ENCODE measurements at regions not wholly inside any gene's neighbourhood (a gene's known extent, or its start where the extent isn't known, plus 50 kb on each side); places are given as distances from the start of the nearest gene placed in this dataset.

DNA sequence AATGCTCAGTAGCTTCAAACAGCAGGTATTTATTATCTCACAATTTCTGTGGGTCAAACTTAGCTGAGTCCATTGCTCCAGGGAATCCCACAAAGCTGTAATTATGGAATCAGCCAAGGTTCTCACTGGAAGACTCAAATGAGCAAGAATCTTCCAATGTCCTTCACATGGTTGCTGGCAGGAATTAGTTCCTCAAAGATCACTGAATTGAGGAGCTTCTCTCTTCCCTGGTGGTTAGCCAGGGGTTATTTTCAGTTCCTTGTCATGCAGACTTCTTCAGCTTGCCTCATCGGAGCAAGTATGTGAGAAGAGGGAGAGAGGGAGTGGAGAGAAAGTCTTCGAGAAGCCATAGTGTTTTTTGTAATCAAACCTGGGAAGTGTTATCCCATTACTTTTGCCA, 2331.9 kb downstream of the MAT2B start:
- no peak overlapping the region for H2BK120ac ChIP-seq (ENCODE audit: insufficient read depth, low read length, poor library complexity)
- WGBS (ENCODE audit: extremely low coverage, insufficient coverage, insufficient read length), result no CpG with 5 or more reads among the region's 2 CpGs
- no peak overlapping the region for H2AK5ac ChIP-seq (ENCODE audit: low read length)
- no peak overlapping the region for H3K9ac ChIP-seq (ENCODE audit: low read length)
- H3K4me1 ChIP-seq (ENCODE audit: control insufficient read depth in 1 of 2, insufficient read depth in 2 of 2, low read length in 2 of 2), result no peaks in the 10 kb centered on the region
- no peak overlapping the region for H3K27ac ChIP-seq (ENCODE audit: low read depth, low read length)
- H3K23ac ChIP-seq (ENCODE audit: low read length), result no peak overlapping the region
- H4K8ac ChIP-seq (ENCODE audit: low read depth, low read length), result no peak overlapping the region
- no peak overlapping the region for H4K91ac ChIP-seq (ENCODE audit: low read depth, low read length)
- no peak overlapping the region for H2BK5ac ChIP-seq (ENCODE audit: low read depth, low read length, poor library complexity)
- no peak overlapping the region for H3K14ac ChIP-seq (ENCODE audit: low read length)
- no peak overlapping the region for H3K18ac ChIP-seq (ENCODE audit: low read length)
- H3K4me3 ChIP-seq (ENCODE audit: low read depth, low read length), result no peak overlapping the region
- H3K9me3 ChIP-seq (ENCODE audit: insufficient read depth, low read depth, low read length), result no peaks in the 10 kb centered on the region
- no peak overlapping the region for H4K12ac ChIP-seq (ENCODE audit: low read depth, low read length)
- H3K36me3 ChIP-seq (ENCODE audit: control insufficient read depth in 1 of 2, insufficient read depth in 2 of 2, low read length in 2 of 2), result no peaks in the 10 kb centered on the region
- H3K4me2 ChIP-seq (ENCODE audit: low read length), result no peak overlapping the region
- no peaks in the 10 kb centered on the region for H3K79me2 ChIP-seq (ENCODE audit: control insufficient read depth, insufficient read depth, low read length, poor library complexity)
- no peaks in the 10 kb centered on the region for H3K27me3 ChIP-seq (ENCODE audit: insufficient read depth, low read length)
- no peak overlapping the region for H2AFZ ChIP-seq (ENCODE audit: insufficient read depth, low read length, poor library complexity)
- no peak overlapping the region for H3K4ac ChIP-seq (ENCODE audit: low read depth, low read length)
- H2BK12ac ChIP-seq (ENCODE audit: low read length), result no peak overlapping the region
- no peak for DNase-seq
- H3K79me1 ChIP-seq (ENCODE audit: low read length), result no peaks in the 10 kb centered on the region

DNA sequence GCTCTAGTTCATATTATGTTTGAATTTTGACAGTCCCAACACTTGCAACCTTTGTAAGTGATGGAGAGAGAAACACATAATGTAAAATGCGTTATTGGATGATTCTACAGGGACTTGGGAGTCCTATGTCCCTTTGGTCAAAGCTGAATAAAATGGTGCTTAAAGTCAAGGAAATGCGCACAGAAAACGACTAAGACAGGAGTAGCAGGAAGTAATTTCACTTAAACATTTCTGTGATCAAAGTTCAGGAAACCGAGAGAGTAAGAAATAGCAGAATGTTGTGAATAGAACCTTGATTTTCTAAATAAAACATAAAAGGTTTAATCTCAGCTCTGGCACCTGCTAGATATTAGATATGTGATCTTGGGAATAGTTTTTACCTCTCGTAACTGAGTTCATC, 2339.2 kb downstream of the MAT2B start:
- Histone ChIP-seq H2BK12ac (ENCODE audit: low read length) (no peak overlapping the region), H3K36me3 (ENCODE audit: control insufficient read depth in 1 of 2, insufficient read depth in 2 of 2, low read length in 2 of 2) (no peaks in the 10 kb centered on the region), H3K27ac (ENCODE audit: low read depth, low read length) (no peak overlapping the region), H2AFZ (ENCODE audit: insufficient read depth, low read length, poor library complexity) (no peak overlapping the region), H3K4me2 (ENCODE audit: low read length) (no peak overlapping the region), H4K12ac (ENCODE audit: low read depth, low read length) (no peak overlapping the region), H3K79me1 (ENCODE audit: low read length) (no peaks in the 10 kb centered on the region), H3K9ac (ENCODE audit: low read length) (no peak overlapping the region), H3K23ac (ENCODE audit: low read length) (no peak overlapping the region), H2BK120ac (ENCODE audit: insufficient read depth, low read length, poor library complexity) (no peak overlapping the region), H3K79me2 (ENCODE audit: control insufficient read depth, insufficient read depth, low read length, poor library complexity) (no peaks in the 10 kb centered on the region), H3K18ac (ENCODE audit: low read length) (no peak overlapping the region), H3K9me3 (ENCODE audit: insufficient read depth, low read depth, low read length) (no peaks in the 10 kb centered on the region), H3K4ac (ENCODE audit: low read depth, low read length) (no peak overlapping the region), H2AK5ac (ENCODE audit: low read length) (no peak overlapping the region), H3K4me1 (ENCODE audit: control insufficient read depth in 1 of 2, insufficient read depth in 2 of 2, low read length in 2 of 2) (no peaks in the 10 kb centered on the region), H2BK5ac (ENCODE audit: low read depth, low read length, poor library complexity) (no peak overlapping the region), H4K91ac (ENCODE audit: low read depth, low read length) (no peak overlapping the region), H4K8ac (ENCODE audit: low read depth, low read length) (no peak overlapping the region), H3K14ac (ENCODE audit: low read length) (no peak overlapping the region), H3K4me3 (ENCODE audit: low read depth, low read length) (no peak overlapping the region), H3K27me3 (ENCODE audit: insufficient read depth, low read length) (no peaks in the 10 kb centered on the region)
- no CpG with 5 or more reads among the region's 5 CpGs for WGBS (ENCODE audit: extremely low coverage, insufficient coverage, insufficient read length)
- no peak for DNase-seq

DNA sequence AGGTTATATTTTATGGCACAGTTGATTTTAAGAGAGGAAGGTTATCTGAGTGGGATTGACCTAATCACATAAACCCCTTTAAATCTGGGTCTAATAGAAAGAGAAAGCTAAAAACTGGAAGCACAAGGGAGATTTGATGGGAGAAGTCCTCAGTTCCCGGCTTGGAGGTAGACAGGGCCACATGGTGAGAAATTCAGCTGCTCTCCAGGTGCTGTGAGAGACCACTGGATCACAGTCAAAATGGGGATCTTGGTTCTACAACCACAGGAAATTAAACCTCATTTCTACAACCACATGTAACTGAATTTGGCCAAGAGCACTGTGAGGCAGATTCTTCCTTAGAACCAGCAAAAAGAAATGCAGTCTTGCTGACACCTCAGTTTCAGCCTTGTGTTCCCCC, 2352.7 kb downstream of the MAT2B start:
- Histone ChIP-seq H2AFZ (ENCODE audit: insufficient read depth, low read length, poor library complexity) (no peak overlapping the region), H3K9me3 (ENCODE audit: insufficient read depth, low read depth, low read length) (no peaks in the 10 kb centered on the region), H2BK120ac (ENCODE audit: insufficient read depth, low read length, poor library complexity) (no peak overlapping the region), H3K4ac (ENCODE audit: low read depth, low read length) (no peak overlapping the region), H3K23ac (ENCODE audit: low read length) (no peak overlapping the region), H4K91ac (ENCODE audit: low read depth, low read length) (no peak overlapping the region), H3K27ac (ENCODE audit: low read depth, low read length) (no peak overlapping the region), H2BK5ac (ENCODE audit: low read depth, low read length, poor library complexity) (no peak overlapping the region), H3K79me2 (ENCODE audit: control insufficient read depth, insufficient read depth, low read length, poor library complexity) (no peaks in the 10 kb centered on the region), H3K4me2 (ENCODE audit: low read length) (no peak overlapping the region), H3K4me1 (ENCODE audit: control insufficient read depth in 1 of 2, insufficient read depth in 2 of 2, low read length in 2 of 2) (no peaks in the 10 kb centered on the region), H3K18ac (ENCODE audit: low read length) (no peak overlapping the region), H3K27me3 (ENCODE audit: insufficient read depth, low read length) (no peaks in the 10 kb centered on the region), H3K36me3 (ENCODE audit: control insufficient read depth in 1 of 2, insufficient read depth in 2 of 2, low read length in 2 of 2) (no peaks in the 10 kb centered on the region), H3K79me1 (ENCODE audit: low read length) (no peaks in the 10 kb centered on the region), H2AK5ac (ENCODE audit: low read length) (no peak overlapping the region), H4K12ac (ENCODE audit: low read depth, low read length) (no peak overlapping the region), H3K14ac (ENCODE audit: low read length) (no peak overlapping the region), H2BK12ac (ENCODE audit: low read length) (no peak overlapping the region), H4K8ac (ENCODE audit: low read depth, low read length) (no peak overlapping the region), H3K9ac (ENCODE audit: low read length) (no peak overlapping the region), H3K4me3 (ENCODE audit: low read depth, low read length) (no peak overlapping the region)
- no CpG with 5 or more reads among the region's 1 CpG for WGBS (ENCODE audit: extremely low coverage, insufficient coverage, insufficient read length)
- no peak for DNase-seq

DNA sequence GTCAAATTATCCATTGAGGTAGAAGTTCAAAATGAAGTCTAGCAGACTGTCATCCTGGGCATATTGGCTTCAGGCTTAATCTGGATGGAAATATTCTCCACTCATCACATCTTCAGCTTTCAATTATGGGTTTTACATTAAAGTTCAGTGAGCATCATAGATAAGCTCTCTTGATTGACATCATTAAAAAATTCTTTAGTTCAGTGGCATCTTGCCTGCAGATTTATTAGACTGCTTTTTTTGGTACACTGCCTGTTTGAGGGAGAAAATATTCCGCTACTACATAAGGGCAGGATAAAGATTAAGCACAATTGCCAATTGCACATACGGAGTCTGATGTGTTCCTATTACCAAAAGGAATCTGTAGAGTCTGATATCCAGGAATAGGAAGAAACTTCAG, 2353.8 kb downstream of the MAT2B start:
- no peak for DNase-seq
- Histone ChIP-seq H2AK5ac (ENCODE audit: low read length) (no peak overlapping the region), H3K18ac (ENCODE audit: low read length) (no peak overlapping the region), H2AFZ (ENCODE audit: insufficient read depth, low read length, poor library complexity) (no peak overlapping the region), H3K9ac (ENCODE audit: low read length) (no peak overlapping the region), H4K12ac (ENCODE audit: low read depth, low read length) (no peak overlapping the region), H3K4me1 (ENCODE audit: control insufficient read depth in 1 of 2, insufficient read depth in 2 of 2, low read length in 2 of 2) (no peaks in the 10 kb centered on the region), H3K4me2 (ENCODE audit: low read length) (no peak overlapping the region), H3K36me3 (ENCODE audit: control insufficient read depth in 1 of 2, insufficient read depth in 2 of 2, low read length in 2 of 2) (no peaks in the 10 kb centered on the region), H3K79me1 (ENCODE audit: low read length) (no peaks in the 10 kb centered on the region), H3K27ac (ENCODE audit: low read depth, low read length) (no peak overlapping the region), H3K79me2 (ENCODE audit: control insufficient read depth, insufficient read depth, low read length, poor library complexity) (no peaks in the 10 kb centered on the region), H4K8ac (ENCODE audit: low read depth, low read length) (no peak overlapping the region), H3K27me3 (ENCODE audit: insufficient read depth, low read length) (no peaks in the 10 kb centered on the region), H4K91ac (ENCODE audit: low read depth, low read length) (no peak overlapping the region), H3K23ac (ENCODE audit: low read length) (no peak overlapping the region), H2BK12ac (ENCODE audit: low read length) (no peak overlapping the region), H2BK120ac (ENCODE audit: insufficient read depth, low read length, poor library complexity) (no peak overlapping the region), H3K4ac (ENCODE audit: low read depth, low read length) (no peak overlapping the region), H3K14ac (ENCODE audit: low read length) (no peak overlapping the region), H3K9me3 (ENCODE audit: insufficient read depth, low read depth, low read length) (no peaks in the 10 kb centered on the region), H3K4me3 (ENCODE audit: low read depth, low read length) (no peak overlapping the region), H2BK5ac (ENCODE audit: low read depth, low read length, poor library complexity) (no peak overlapping the region)
- no CpG with 5 or more reads among the region's 2 CpGs for WGBS (ENCODE audit: extremely low coverage, insufficient coverage, insufficient read length)

Data from trophoblast cell (in vitro differentiated cells and primary cell).